ENCODE measurements at regions not wholly inside any gene's neighbourhood (a gene's known extent, or its start where the extent isn't known, plus 50 kb on each side); places are given as distances from the start of the nearest gene placed in this dataset.
"Not testable (repeated sequence)": the region's sequence is repeated elsewhere in the genome, so short reads cannot be mapped to it uniquely, and the experiment has no call there.

DNA sequence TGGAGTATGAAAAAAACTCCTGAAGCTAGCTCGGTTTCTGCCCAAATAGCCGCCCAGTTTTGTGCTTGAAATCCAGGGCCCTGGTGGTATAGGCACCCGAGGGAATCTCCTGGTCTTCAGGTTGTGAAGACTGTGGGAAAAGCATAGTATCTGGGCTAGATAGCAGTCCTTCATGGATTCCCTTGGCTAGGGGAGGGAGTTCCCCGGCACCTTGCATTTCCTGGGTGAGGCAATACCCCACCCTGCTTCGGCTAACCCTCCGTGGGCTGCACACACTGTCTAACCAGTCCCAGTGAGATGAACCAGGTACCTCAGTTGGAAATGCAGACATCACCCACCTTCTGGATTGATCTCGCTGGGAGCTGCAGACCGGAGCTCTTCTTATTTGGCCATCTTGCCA lies 184.5 kb upstream of the SLC35B3 start:
- no peak for DNase-seq

DNA sequence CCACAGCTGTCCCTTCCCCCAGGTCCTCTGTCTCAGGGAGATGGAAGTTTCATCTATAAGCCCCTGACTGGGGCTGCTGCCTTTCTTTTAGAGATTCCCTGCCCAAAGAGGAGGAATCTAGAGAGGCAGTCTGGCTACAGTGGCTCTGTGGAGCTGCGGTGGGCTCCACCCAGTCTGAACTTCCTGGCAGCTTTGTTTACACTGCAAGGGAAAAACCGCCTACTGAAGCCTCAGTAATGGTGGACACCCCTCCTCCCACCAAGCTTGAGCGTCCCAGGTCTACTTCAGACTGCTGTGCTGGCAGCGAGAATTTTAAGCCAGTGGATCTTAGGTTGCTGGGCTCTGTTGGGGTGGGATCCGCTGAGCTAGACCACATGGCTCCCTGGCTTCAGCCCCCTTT lies 184.1 kb upstream of the SLC35B3 start:
- DNase-seq = not testable (repeated sequence)

DNA sequence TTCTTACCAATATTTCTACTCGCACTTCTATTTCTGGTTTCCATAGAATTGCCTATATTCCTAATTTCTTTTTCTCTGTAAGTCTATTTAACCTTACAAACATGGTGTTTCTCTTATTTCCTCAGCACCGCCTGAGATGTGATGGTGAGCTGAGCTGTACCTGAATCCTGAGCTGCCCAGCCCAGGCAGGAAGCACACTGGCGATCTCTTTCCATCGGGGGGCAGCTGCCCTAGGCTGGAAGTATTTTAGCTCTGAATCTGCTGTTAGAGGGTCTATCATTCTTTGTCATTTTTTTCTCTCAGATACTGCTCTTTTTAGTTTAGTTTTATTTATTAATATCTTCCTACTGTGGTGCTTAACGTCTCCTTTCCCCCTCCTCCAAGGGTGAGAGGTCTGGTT lies 173.4 kb upstream of the SLC35B3 start:
- DNase-seq = no peak

DNA sequence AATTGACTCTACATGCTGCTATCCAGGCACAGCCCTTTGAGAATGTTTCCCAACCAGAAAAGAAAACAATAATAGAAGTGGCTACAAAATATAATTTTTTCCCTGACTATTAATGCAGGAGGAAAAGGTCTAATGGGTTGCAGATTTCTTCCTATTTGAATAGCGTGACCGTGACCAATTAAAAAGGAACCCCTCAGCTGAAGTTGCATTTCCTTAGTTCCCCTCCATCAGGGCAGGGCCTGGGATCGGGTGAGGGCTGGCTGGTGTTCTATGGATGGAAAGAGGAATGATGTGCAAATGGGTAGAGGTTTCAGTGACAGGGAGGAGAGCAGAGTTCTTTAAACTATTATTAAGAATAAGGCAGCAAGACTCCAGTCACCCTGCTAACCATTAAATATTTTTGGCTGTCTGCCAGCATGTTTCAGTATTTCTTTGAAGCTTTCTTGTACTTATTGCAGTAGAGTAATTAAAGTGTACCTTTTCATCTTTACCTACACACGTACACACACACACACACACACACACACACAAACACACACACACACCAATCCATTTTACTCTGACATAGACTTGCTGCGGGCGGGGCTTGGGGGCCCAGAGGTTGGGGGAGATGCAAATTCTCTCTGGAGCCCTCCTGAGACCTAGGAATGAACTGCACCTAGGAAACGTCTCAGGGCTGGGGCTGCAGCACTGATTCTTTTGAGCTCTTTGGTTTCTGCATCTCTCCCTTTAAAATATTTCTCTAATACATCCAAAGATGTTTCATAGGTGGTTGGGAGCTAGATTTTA lies 154.8 kb upstream of the SLC35B3 start:
- no peak for DNase-seq

DNA sequence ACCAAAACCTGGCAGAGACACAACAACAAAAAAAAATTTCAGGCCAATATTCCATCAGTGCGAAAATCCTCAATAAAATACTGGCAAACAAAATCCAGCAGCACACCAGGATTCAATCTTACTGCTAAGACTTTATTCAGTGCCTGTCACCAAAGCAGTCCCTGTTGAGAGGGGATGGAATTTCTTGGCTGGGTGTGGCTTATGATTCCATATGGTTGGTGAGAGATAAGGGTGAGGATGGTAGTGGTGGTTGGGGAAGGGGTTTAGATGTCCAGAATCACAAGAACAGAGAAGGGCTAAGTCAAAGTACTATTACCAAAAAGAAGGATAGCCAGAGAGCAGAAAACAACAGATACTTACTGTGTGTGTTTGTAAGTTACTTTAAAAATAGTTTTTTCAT lies 152.8 kb upstream of the SLC35B3 start:
- DNase-seq = no peak

DNA sequence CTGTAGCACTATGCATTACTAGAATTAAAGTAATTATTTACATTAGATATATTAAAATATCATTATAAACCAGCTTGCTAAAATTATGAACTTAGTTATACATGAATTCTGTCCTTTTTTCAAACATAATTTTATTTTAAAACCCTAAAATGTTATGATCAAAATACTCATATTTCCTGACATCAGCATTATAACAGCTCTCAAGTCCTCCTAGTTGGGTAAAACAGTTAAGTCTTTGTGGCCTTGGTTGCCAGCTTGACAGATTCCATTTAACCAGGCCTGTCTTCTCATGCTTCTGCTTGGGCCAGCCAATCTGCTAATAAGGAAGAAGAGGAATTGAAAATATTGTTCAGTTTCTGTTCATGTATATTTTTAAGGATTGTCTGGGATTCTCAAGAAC lies 147.9 kb upstream of the SLC35B3 start:
- no peak for DNase-seq

DNA sequence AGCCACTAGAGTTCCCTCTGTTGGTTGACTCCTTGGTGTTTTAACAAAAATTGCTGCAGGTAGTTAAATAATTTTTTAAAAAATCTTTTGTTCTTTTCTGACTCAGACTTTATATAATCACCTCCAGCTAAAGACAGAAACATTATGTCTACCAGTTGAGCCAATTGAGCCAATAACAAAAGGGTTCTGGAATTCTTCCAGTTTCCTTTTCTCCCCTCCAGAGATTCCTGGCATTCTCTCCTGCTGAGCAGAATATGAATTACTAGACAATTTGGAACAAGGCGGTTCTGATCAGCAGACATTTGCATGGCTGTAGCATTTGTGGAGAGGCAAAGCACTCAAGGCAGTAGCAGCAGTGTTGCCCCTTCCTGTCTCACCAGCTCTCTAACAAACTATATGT lies 144.0 kb upstream of the SLC35B3 start:
- no peak for DNase-seq

DNA sequence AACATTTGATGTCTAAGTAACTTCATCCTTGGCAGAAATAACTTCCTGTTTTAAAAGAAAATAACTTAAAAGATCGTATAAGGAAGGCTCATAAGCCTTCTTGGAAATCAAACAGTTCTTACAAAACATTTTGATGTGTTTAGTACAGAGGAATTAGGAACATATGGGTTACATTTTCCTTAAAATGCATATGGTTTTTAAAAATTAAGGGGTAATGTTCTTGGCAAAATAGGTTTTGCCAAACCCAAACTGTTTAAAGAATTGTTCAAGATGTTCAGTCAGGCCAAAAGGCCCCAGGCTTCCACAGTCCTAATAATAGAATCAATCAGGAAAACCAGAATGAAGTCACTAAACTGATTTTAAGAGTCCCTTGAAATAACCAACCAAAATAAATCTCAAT lies 142.7 kb upstream of the SLC35B3 start:
- no peak for DNase-seq

DNA sequence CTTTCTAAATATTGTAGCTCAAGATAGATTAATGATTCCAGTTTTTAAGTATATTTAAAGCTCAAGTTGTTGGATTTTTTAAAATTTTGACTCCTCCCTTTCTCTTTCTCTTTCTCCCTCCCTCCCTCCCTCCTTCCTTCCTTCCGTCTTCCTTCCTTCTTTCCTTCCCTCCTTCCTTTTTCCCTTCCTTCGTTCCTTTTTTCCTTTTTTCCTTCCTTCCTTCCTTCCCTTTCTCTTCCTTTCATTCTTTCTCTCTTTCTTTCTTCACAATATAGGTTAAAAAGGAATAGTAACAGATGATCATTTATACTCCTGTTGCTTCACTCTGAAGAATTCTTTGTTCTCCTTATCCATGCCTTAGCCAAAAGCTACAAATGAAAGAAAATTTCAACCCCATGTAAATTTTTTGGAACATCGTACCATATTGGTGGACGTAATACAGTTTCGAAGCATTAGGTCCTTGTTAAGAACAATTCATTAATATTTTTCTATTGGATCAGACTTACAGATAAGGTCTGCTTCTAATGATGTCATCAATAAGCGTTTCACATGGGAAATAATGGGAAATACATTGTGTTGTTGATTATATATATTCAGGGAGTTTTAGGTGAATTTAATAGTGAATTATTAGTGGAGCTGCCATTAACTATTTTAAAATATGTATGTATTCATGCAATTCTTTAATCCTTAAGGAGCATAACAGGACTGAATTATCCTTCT lies 139.6 kb upstream of the SLC35B3 start:
- DNase-seq = no peak

DNA sequence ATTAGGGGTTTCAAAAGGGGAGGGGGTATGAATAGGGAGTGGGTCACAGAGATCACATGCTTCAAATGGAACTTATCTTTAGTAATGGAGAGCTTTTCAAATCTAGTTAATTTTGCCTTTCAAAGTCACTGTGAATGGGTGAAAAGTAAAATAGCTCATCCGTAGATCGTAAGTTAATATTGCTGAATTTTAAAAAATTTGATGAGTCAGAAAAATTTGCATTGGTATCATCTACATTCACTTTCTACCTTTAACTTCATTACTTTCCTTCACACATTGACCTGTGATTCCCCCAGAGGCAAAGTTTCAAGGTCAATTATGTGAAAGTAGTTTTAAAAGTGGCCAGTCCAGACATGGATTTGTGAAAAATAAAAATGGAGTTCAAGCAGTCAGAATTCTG lies 139.0 kb upstream of the SLC35B3 start:
- DNase-seq = no peak

DNA sequence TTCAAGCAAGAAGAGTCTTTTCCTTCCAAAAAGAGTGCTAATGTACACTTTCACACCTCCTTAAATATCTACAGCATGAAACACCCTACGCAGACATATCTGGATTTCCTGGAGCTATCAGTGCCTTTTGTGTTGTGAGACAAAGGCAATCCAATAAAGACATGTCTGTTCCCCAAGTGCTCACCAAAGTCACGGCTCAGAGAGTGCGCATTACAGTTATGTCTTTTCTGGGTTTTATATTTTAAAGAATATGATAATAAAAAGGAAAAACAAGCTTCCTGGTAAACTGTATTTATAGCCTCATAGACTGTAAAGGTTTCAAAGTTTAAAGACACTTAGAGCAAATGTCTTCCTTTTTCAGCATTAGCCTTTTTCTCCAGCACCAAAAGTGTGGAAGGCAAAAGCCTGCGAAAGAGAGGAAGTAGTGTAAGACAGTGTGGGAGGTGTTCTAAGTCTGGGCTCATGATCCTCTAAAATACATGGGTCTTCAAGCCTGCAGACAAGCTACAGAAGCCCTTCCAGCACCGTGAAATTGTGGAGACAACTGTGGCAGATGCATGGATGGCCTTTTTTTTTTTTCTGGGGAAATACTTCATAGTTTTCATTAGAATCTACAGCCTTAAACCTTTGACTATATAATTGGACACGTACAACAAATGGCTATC lies 135.0 kb upstream of the SLC35B3 start:
- no peak for DNase-seq

DNA sequence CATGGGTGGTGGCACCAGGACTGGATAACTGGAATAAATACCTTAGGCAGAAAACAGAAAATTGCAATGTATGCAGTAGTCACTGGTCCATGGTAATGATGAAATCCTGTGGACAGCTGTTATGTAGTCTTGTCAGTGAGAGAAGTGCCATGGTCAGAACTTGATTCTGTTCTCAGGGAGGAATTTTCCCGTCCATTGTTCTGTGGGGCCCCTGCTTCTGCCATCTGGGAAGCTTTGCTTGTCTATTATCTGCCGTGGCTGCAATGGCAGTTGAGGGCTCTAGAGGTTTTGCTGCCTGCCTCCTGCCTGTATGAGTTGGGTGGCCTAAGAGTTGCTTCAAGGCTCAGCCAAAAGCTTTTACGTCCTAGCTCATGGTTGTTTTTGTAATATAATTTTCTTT lies 126.8 kb upstream of the SLC35B3 start:
- no peak for DNase-seq

DNA sequence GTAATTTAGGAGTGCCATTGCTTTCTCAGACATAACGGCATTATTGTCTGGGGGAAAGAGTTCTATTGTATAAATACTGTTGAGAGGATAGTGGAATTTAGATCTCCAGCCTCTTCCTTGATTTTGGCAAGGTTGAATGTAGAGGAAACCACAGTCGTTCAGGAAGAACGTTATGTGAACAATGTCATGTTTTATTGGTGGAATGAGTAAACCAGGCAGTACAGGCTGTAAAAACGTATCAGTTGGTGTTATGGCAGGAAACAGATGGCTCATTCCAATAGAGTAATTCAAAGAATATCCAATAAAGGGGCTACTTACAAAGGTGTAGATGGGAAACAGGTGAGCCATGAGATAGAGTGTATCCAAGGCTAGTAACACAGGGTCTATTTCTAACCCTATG lies 123.6 kb upstream of the SLC35B3 start:
- DNase-seq = no peak

DNA sequence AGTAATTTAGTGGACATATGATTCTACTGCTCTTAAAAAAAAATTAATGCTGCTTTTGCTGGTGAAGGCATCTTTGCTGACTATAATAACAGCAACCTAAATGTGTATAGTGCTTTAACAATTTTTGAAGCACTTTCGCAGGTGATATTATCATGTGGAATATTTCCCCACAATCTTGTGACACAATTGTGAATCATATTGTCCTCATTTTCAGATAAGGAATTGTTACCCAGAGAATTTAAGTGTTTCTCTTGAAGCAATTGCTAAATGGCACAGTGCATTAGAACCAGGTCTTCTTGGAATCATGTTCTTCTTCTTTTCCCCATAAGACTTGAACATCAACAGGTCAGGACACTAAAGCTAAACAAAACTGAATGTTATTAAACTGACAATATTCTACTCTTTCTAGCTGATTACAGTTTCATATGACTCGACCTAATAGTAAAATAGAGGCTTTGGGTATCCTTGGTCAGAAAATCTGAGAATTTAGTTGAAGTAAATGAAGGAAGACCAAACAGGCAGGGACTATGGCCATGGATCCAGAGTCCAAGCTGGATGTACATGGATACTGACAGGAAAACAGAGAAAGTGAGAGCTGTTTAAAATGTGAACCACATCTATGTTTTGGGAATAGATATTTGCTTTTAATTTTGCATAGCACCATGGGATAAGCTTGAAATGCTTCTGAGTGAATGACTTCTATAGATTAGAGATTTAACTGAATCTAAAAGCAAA lies 121.8 kb upstream of the SLC35B3 start:
- no peak for DNase-seq

DNA sequence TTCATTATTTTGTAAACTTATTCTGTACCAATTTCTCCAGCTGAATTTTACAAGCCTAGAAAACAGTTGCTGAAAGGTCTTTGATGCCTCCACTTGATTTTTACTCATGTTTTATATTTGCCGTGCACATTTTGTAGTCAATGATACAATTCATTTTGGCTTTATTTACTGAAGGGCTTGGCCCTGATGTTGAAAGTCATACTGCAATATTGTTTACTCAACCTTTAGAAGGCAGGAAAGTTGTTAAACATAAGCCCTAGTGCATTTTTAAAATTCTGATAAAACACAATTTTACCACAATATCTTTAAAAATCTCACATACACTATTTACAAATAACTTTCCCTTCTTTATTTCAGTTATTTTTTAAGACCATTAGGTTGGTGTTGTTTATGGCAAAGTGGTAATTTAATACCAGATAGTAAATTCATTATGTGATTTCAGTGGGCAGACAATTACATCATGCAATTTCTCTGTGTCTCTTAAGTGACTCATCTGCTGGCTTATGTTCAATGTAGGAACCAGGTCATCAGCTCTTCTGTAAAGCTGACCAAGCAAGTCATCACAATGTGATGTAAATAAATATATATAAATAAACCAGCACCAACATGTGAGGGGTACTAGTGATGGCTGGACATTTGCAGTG lies 121.1 kb upstream of the SLC35B3 start:
- no peak for DNase-seq

DNA sequence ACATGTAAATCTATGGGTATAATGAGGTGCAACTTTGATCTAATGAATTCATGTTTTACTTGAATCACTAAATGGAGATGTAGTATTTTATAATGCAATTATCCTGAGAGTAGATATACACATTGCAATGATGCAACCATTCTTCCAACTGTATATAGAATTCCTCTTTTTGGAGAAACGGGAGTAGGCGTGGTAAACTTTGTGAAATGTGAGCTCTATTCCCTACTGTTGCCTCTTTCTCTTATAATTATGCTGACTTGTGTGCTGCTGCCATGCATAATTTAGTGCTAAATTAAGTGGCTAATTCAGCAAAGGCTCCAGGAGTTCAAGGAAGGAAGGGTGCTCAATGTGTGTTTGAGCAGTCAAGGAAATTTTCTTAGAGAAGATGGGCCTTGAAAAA lies 116.6 kb upstream of the SLC35B3 start:
- no peak for DNase-seq

DNA sequence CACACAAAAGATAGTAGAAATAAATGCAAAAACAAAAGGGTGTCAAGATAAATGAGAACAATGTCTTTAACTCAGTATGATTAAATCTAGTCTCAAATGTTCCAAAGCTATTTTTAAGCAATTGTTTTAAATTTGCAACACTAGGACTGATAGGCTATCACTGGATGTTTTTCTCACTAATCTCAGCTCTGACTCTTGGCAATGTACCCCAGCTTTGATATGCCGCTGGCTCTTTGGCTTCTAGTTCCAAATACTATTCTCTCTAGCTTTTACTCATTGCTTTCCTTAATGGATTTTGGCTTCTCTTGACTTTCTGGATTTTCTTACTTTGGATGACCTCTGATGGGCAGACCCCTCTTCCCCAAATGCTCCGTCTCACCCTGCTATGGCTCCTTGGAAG lies 116.0 kb upstream of the SLC35B3 start:
- DNase-seq = no peak

DNA sequence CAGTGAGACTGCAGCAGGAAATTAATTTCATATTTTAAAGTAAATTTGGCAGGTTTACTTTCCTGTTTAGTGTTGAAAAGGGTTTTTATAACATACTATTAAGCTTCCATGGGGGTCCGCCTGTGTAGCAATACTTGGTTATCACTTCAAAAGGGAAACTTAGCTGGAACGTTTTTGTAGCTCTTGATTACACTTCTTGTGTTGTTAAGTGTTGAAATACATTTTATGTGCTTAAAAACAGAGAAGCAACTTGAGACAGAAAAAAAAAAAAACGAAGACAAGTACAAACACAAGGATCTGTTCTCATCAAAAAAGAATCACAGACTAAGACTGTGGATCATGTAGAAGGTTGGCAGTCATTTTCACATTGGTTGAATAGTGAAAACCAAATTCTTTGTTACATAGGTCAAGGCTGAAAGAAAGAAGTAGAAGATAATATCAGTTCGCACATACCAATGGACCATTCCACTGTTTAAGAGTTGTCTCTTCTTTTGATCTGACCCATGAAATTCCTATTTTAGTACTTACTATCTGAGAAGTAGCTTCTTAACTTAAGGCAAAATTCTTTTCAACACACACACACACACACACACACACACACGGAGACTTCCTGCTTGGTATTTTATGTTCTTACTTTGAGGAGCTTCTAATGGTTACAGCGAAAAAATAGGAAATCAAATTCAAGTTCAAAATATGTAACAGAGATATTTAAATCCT lies 113.9 kb upstream of the SLC35B3 start:
- no peak for DNase-seq

DNA sequence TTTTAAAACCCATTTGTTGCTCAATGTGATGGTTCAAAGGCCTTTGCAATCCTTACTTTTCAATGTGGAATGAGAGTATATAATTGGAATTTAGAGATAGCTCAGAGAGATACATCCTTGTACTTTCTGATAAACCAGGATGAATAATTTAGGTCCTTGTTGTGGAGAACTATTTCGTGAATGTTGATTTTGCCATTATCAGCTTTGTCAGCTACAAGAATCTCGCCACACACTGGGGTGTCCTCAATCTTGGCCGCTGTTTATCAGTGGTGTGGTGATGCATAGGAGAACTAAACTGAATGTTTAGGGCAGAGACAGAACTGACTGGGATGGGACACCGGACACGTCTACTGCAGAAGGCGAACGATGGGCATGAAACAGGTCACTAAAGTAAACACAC lies 111.2 kb upstream of the SLC35B3 start:
- no peak for DNase-seq

DNA sequence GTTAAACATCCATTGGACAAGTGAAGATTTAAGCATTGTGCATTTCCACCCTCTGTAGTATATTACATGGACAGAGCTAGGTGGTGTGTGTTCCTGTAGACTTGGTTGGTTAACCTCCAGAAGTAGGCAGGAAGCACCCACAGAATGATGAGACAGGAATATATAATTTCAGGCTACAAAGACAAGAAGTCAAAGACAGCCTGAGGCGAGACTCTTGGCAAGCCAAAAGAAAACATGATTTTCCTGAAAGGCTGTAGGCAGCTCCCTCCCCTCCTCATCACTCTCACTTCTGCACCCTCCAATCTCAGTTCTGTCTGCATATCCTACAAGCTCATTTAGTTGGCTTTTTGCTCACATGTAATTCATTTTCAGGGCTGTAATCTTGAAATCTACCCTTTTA lies 110.0 kb upstream of the SLC35B3 start:
- no peak for DNase-seq

DNA sequence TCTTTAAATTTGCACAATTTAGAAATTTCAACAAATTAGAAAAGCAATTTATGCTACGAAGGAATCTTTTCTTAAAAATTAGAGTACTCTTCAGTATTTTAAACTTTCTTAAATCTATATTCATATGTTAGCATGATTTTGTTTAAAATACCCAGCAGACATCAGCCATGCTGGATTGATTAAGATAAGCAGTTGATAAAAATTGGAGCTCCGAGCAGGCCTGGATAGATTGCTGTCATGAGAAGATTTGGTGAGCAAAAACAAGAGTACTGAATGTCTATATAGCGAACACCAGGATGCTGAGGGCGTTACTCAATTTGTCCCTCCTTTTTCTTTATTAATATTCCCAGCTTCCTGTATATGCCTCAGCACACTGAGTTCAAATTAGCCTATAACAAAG lies 108.4 kb upstream of the SLC35B3 start:
- no peak for DNase-seq

DNA sequence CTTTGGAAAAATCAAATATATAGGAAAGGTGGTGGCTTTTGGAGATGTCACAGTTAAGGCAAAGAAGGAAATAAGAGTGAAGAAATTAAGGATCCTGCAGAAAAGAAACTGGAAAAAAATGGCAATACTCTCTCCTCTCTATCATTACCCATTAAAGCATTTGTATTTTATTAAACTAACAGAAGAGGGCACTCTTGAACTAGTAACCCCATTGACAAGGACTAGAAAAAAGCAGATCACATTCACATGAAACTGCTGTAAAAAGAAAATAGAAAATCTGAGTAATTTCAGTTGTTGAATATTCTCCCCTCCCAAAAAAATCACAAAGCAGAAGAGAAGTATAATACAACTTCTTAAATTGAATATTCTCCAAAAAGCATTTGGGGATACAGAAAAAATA lies 104.1 kb upstream of the SLC35B3 start:
- no peak for DNase-seq
